A549 (cell line): ENCODE measurements at regions not wholly inside any gene's neighbourhood (a gene's known extent, or its start where the extent isn't known, plus 50 kb on each side); places are given as distances from the start of the nearest gene placed in this dataset.

Experiments used
- FOXS1 ChIP-seq: fragments of 250-450 bp; sonication (Bioruptor Pico); IDR thresholded peaks from 2 replicates; pipeline ENCODE4 v1.5.0; 2020; ENCODE audit warnings: mild to moderate bottlenecking, moderate library complexity
- POLR2A ChIP-seq: IDR thresholded peaks from 2 replicates; pipeline ENCODE4 v1.6.1; 2012; ENCODE audit warnings: mild to moderate bottlenecking, low read length

- no peak for TF ChIP-seq FOXS1 (CRISPR knock-in tag)
- TF ChIP-seq POLR2A = no peak
These were observed 251.7 kb downstream of the PTTG2 start for GRCh38 chr4:38211885-38212284.
